H1 (cell line): ENCODE measurements at regions not wholly inside any gene's neighbourhood (a gene's known extent, or its start where the extent isn't known, plus 50 kb on each side); places are given as distances from the start of the nearest gene placed in this dataset.

Experiments
- CTCF ChIA-PET: fragments of 300-600 bp; sonication (Branson Sonifier 250); formaldehyde crosslinking; loops from one replicate; lab custom pipeline; 2021; ENCODE audit not compliant: partially characterized antibody; lab: Charles Lee
- POLR2A ChIA-PET: fragments of 300-600 bp; sonication (Branson Sonifier 250); formaldehyde crosslinking; loops from one replicate; lab custom pipeline; 2021; ENCODE audit warnings: inconsistent platforms; ENCODE audit not compliant: partially characterized antibody; lab: Charles Lee
- DNase-seq, 2 experiments: peaks; one replicate each; pipeline versions ENCODE4 v3.0.0 to v3.0.0-alpha.2; 2010 to 2022; ENCODE audit warnings: low spot score in 2 of 2, low read depth in 1 of 2, mixed read lengths in 1 of 2
- FAIRE-seq: peaks from 2 replicates; lab custom pipeline; 2011; peaks lifted over from hg19 to GRCh38; lab: Jason Lieb, UNC
- H2AFZ ChIP-seq: 2 replicates; pipeline ENCODE4 v1.8.1; 2012; ENCODE audit warnings: low read length, inconsistent platforms
- H2AK5ac ChIP-seq: 2 replicates; pipeline ENCODE4 v1.6.1; 2013; ENCODE audit warnings: low read depth, low read length
- H2BK120ac ChIP-seq: replicated peaks from 2 replicates; pipeline ENCODE3; 2013; ENCODE audit warnings: low read depth, low read length, inconsistent platforms
- H2BK12ac ChIP-seq: 2 replicates; pipeline ENCODE4 v1.6.1; 2013; ENCODE audit warnings: low read depth, low read length
- H2BK15ac ChIP-seq: 2 replicates; pipeline ENCODE4 v1.6.1; 2013; ENCODE audit warnings: low read length
- H2BK20ac ChIP-seq: 2 replicates; pipeline ENCODE4 v1.6.1; 2013; ENCODE audit warnings: low read length
- H2BK5ac ChIP-seq: 2 replicates; pipeline ENCODE4 v1.6.1; 2013; ENCODE audit warnings: low read depth, low read length
- H3K14ac ChIP-seq: 2 replicates; pipeline ENCODE4 v1.6.1; 2013; ENCODE audit warnings: inconsistent platforms; ENCODE audit not compliant: insufficient read length
- H3K18ac ChIP-seq: 2 replicates; pipeline ENCODE4 v1.6.1; 2013; ENCODE audit warnings: low read length; ENCODE audit errors: extremely low read depth
- H3K23ac ChIP-seq: 2 replicates; pipeline ENCODE4 v1.6.1; 2013; ENCODE audit warnings: inconsistent platforms; ENCODE audit not compliant: insufficient read length
- H3K23me2 ChIP-seq: 2 replicates; pipeline ENCODE4 v1.6.1; 2013; ENCODE audit warnings: low read depth, low read length
- H3K27ac ChIP-seq: 2 replicates; pipeline ENCODE4 v1.6.1; 2011; ENCODE audit warnings: low read depth, low read length, inconsistent platforms
- H3K27me3 ChIP-seq, 4 experiments: replicated peaks in 1 of 4; 1 replicate in 1 of 4; 2 replicates in 3 of 4; pipeline versions ENCODE4 v1.6.1 to v1.8.1; 2011 to 2013; ENCODE audit warnings: low read length in 3 of 4, mild to moderate bottlenecking in 3 of 4, inconsistent platforms in 2 of 4, mixed read lengths in 2 of 4, moderate library complexity in 1 of 4; ENCODE audit not compliant: control insufficient read depth in 3 of 4, insufficient read depth in 3 of 4; ENCODE audit errors: extremely low read depth in 1 of 4
- H3K36me3 ChIP-seq, 4 experiments: 2 replicates each; pipeline versions ENCODE4 v1.6.1 to v1.8.1; 2011 to 2013; ENCODE audit warnings: mild to moderate bottlenecking in 4 of 4, low read length in 3 of 4, moderate library complexity in 2 of 4, control low read depth in 1 of 4, inconsistent platforms in 1 of 4; ENCODE audit not compliant: insufficient read depth in 4 of 4, control insufficient read depth in 2 of 4
- H3K4ac ChIP-seq: replicated peaks from 2 replicates; pipeline ENCODE3; 2013; ENCODE audit warnings: low read length, low read depth, mixed read lengths, inconsistent platforms; ENCODE audit not compliant: insufficient read length
- H3K4me1 ChIP-seq, 4 experiments: replicated peaks in 1 of 4; 1 replicate in 1 of 4; 2 replicates in 3 of 4; pipeline versions ENCODE4 v1.6.1 to v1.8.1; 2011 to 2013; ENCODE audit warnings: low read length in 3 of 4, inconsistent platforms in 2 of 4, mixed read lengths in 1 of 4; ENCODE audit not compliant: insufficient read depth in 4 of 4, control insufficient read depth in 3 of 4
- H3K4me2 ChIP-seq, 2 experiments: 2 replicates each; pipeline versions ENCODE4 v1.6.1 to v1.8.1; 2011 to 2013; ENCODE audit warnings: low read depth in 2 of 2, low read length in 2 of 2, control low read depth in 1 of 2, inconsistent platforms in 1 of 2, mild to moderate bottlenecking in 1 of 2; ENCODE audit not compliant: insufficient read depth in 1 of 2
- H3K4me3 ChIP-seq, 4 experiments: fragments of 200-600, 300-600 bp in 1 of 4; sonication (generic), shearing (Covaris generic), sonication (Bioruptor Twin) in 1 of 4; 2 replicates each; pipeline versions ENCODE4 v1.5.1 to v1.8.1; 2011 to 2016; ENCODE audit warnings: low read length in 4 of 4, low read depth in 3 of 4, control low read depth in 2 of 4, inconsistent platforms in 2 of 4, mild to moderate bottlenecking in 2 of 4, mixed read lengths in 1 of 4, moderate library complexity in 1 of 4; ENCODE audit not compliant: insufficient read depth in 2 of 4; ENCODE audit errors: extremely low read depth in 1 of 4
- H3K56ac ChIP-seq: replicated peaks from 2 replicates; pipeline ENCODE3; 2013; ENCODE audit warnings: low read depth, mild to moderate bottlenecking, mixed read lengths, low read length, inconsistent platforms; ENCODE audit not compliant: insufficient read length
- H3K79me1 ChIP-seq: 2 replicates; pipeline ENCODE4 v1.6.1; 2013; ENCODE audit warnings: low read depth, low read length, control low read depth
- H3K79me2 ChIP-seq, 2 experiments: 2 replicates each; pipeline versions ENCODE4 v1.6.1 to v1.8.1; 2012 to 2013; ENCODE audit warnings: low read length in 2 of 2, mild to moderate bottlenecking in 2 of 2, inconsistent platforms in 1 of 2; ENCODE audit not compliant: insufficient read depth in 2 of 2, control insufficient read depth in 1 of 2
- H3K9ac ChIP-seq, 4 experiments: replicated peaks in 1 of 4; 1 replicate in 1 of 4; 2 replicates in 3 of 4; pipeline versions ENCODE4 v1.6.1 to v1.8.1; 2011 to 2013; ENCODE audit warnings: low read depth in 3 of 4, low read length in 3 of 4, control low read depth in 2 of 4, mild to moderate bottlenecking in 2 of 4, moderate library complexity in 2 of 4, inconsistent platforms in 1 of 4; ENCODE audit errors: extremely low read depth in 1 of 4
- H3K9me3 ChIP-seq, 2 experiments: 2 replicates each; pipeline versions ENCODE4 v1.6.1 to v1.8.1; 2012 to 2013; ENCODE audit warnings: mild to moderate bottlenecking in 2 of 2, moderate library complexity in 2 of 2, control low read depth in 1 of 2, inconsistent platforms in 1 of 2, low read depth in 1 of 2, low read length in 1 of 2, mixed read lengths in 1 of 2; ENCODE audit not compliant: insufficient read depth in 2 of 2
- H4K20me1 ChIP-seq, 2 experiments: replicated peaks in 1 of 2; 2 replicates each; pipeline versions ENCODE3 to v1.8.1; 2011 to 2013; ENCODE audit warnings: inconsistent platforms in 2 of 2, low read length in 2 of 2, mild to moderate bottlenecking in 1 of 2; ENCODE audit not compliant: insufficient read depth in 2 of 2, control insufficient read depth in 1 of 2
- H4K5ac ChIP-seq: 2 replicates; pipeline ENCODE4 v1.6.1; 2013; ENCODE audit warnings: low read length, low read depth, mixed read lengths, inconsistent platforms; ENCODE audit not compliant: insufficient read length
- H4K8ac ChIP-seq: 2 replicates; pipeline ENCODE4 v1.8.0; 2013; ENCODE audit warnings: mild to moderate bottlenecking, moderate library complexity, low read length, inconsistent platforms; ENCODE audit not compliant: insufficient read depth; ENCODE audit errors: extremely low read depth
- H4K91ac ChIP-seq: replicated peaks from 2 replicates; pipeline ENCODE3; 2013; ENCODE audit warnings: low read length, mixed read lengths, inconsistent platforms; ENCODE audit not compliant: insufficient read length
- BACH1 ChIP-seq: IDR thresholded peaks from 2 replicates; pipeline ENCODE4 v1.6.1; 2012; ENCODE audit warnings: low read length, improper control_type of control experiment
- CHD1 ChIP-seq: IDR thresholded peaks from 2 replicates; pipeline ENCODE4 v1.6.1; 2012; ENCODE audit warnings: low read depth, low read length, improper control_type of control experiment
- CHD2 ChIP-seq: IDR thresholded peaks from 2 replicates; pipeline ENCODE4 v1.6.1; 2012; ENCODE audit warnings: low read length, improper control_type of control experiment
- CREB1 ChIP-seq: IDR thresholded peaks from 2 replicates; pipeline ENCODE4 v1.6.1; 2012; ENCODE audit warnings: inconsistent platforms
- GTF2F1 ChIP-seq: IDR thresholded peaks from 2 replicates; pipeline ENCODE4 v1.6.1; 2012; ENCODE audit warnings: low read depth, low read length, improper control_type of control experiment, borderline replicate concordance
- HDAC2 ChIP-seq, 2 experiments: fragments of 300-600 bp in 1 of 2; sonication (generic) in 1 of 2; IDR thresholded peaks; 2 replicates each; pipeline ENCODE4 v1.6.1; 2011 to 2012; ENCODE audit warnings: low read depth in 2 of 2, low read length in 2 of 2, mild to moderate bottlenecking in 2 of 2, moderate library complexity in 2 of 2, borderline replicate concordance in 1 of 2, inconsistent platforms in 1 of 2
- KDM1A ChIP-seq: fragments of 200-600, 300-600 bp; sonication (generic); IDR thresholded peaks from 2 replicates; pipeline ENCODE4 v1.7.1; 2016; ENCODE audit warnings: mild to moderate bottlenecking, low read length, borderline replicate concordance
- NRF1 ChIP-seq: IDR thresholded peaks from 2 replicates; pipeline ENCODE4 v1.6.1; 2011; ENCODE audit warnings: mild to moderate bottlenecking, low read depth, low read length, improper control_type of control experiment
- POLR2AphosphoS5 ChIP-seq: IDR thresholded peaks from 2 replicates; pipeline ENCODE4 v1.6.1; 2011; ENCODE audit warnings: low read depth, low read length
- POU5F1 ChIP-seq: IDR thresholded peaks from 2 replicates; pipeline ENCODE4 v1.6.1; 2011; ENCODE audit warnings: low read depth, mild to moderate bottlenecking, low read length, moderate library complexity
- SRF ChIP-seq: IDR thresholded peaks from 2 replicates; pipeline ENCODE4 v1.6.1; 2011; ENCODE audit warnings: mild to moderate bottlenecking, low read depth, low read length, moderate library complexity
- TAF1 ChIP-seq: IDR thresholded peaks from 2 replicates; pipeline ENCODE4 v1.6.1; 2011; ENCODE audit warnings: mild to moderate bottlenecking, low read depth, low read length
- WGBS, 2 experiments: shearing (Covaris generic) in 1 of 2; methylation state at CpG; one replicate each; pipeline versions ENCODE4 v1.1.6 to v1.1.7; 2013 to 2015; ENCODE audit warnings: low lambda C conversion rate in 2 of 2, mixed read lengths in 2 of 2, inconsistent platforms in 1 of 2, low coverage in 1 of 2, missing lambda C conversion rate in 1 of 2; ENCODE audit not compliant: insufficient replicate concordance in 2 of 2, insufficient coverage in 1 of 2, insufficient read length in 1 of 2; ENCODE audit errors: extremely low coverage in 1 of 2, missing lambda C conversion rate in 1 of 2; 5-methylcytosine and 5-hydroxymethylcytosine counted together
- TF ChIP-seq, protein P1 (sequence below), 3 experiments: IDR thresholded peaks; 1 replicate in 2 of 3; 2 replicates in 1 of 3; pipeline versions ENCODE4 v1.5.1 to v1.6.1; 2011; ENCODE audit warnings: low read length in 3 of 3, mild to moderate bottlenecking in 3 of 3, inconsistent platforms in 2 of 3, low read depth in 1 of 3, moderate library complexity in 1 of 3; ENCODE audit not compliant: insufficient read depth in 1 of 3; ENCODE audit errors: control extremely low read depth in 1 of 3

DNA sequence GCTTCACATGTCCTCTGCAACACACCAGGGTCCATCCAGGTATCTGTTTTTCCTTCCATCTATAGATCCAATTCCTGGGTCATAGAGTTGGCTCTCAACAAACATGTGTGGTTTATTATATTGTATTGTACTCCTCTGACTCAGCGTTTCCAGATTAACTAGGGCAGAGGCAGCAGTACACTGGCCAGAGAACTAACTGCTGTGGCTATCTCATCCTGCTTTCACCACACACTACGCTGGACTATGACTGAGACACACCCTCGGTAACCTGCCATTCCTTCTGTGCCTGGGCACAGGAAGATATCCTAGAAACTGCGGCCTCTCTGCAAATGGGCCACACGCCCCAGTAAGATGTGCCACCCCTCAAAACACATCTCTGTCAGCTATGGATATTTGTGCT is 159.8 kb upstream of the STK17B start:
- Histone ChIP-seq H2BK20ac (no peak overlapping the region), H3K4me3 (no peak overlapping the region), H3K79me1 (no peaks in the 10 kb centered on the region), H3K4me1 (no peaks in the 10 kb centered on the region), H3K4me2 (no peak overlapping the region), H2BK12ac (no peak overlapping the region), H2BK15ac (no peak overlapping the region), H4K91ac (no peak overlapping the region), H3K14ac (no peak overlapping the region), H3K9me3 (no peaks in the 10 kb centered on the region), H2BK5ac (no peak overlapping the region), H4K20me1 (no peaks in the 10 kb centered on the region), H4K8ac (0 out of 2 replicates have a peak overlapping the region, but pooled peaks have one; percentile 42), H2BK120ac (no peak overlapping the region), H3K18ac (no peak overlapping the region), H3K4ac (no peak overlapping the region), H3K27ac (no peak overlapping the region), H2AK5ac (no peak overlapping the region), H4K5ac (no peak overlapping the region), H2AFZ (no peak overlapping the region), H3K36me3 (no peaks in the 10 kb centered on the region), H3K9ac (no peak overlapping the region), H3K23ac (no peak overlapping the region), H3K56ac (no peak overlapping the region), H3K23me2 (no peaks in the 10 kb centered on the region), H3K79me2 (no peaks in the 10 kb centered on the region), H3K27me3 (no peaks in the 10 kb centered on the region)
- ChIA-PET POLR2A (no interaction called here), CTCF (interaction anchor here (1.0 to 1.6 kb wide), 3 partner anchors 9 to 252 kb away, joined by 3 to 4 read pairs (median 3); no protein-coding TSS in a partner anchor)
- FAIRE-seq = no peak
- 76% methylated on average over 5 of the region's 5 CpGs; no CpG with 5 or more reads in 1 of the 2 experiments for WGBS, 2 experiments
- DNase-seq = no peak
- no peak for TF ChIP-seq TAF1
- TF ChIP-seq HDAC2 (IDR thresholded peaks at IDR 0.05; ENCODE audit: borderline replicate concordance in 1 of 2, low read depth in 2 of 2, low read length in 2 of 2) = no peak
- no peak for TF ChIP-seq POU5F1
- TF ChIP-seq CHD1 = no peak
- TF ChIP-seq, protein P1, sequence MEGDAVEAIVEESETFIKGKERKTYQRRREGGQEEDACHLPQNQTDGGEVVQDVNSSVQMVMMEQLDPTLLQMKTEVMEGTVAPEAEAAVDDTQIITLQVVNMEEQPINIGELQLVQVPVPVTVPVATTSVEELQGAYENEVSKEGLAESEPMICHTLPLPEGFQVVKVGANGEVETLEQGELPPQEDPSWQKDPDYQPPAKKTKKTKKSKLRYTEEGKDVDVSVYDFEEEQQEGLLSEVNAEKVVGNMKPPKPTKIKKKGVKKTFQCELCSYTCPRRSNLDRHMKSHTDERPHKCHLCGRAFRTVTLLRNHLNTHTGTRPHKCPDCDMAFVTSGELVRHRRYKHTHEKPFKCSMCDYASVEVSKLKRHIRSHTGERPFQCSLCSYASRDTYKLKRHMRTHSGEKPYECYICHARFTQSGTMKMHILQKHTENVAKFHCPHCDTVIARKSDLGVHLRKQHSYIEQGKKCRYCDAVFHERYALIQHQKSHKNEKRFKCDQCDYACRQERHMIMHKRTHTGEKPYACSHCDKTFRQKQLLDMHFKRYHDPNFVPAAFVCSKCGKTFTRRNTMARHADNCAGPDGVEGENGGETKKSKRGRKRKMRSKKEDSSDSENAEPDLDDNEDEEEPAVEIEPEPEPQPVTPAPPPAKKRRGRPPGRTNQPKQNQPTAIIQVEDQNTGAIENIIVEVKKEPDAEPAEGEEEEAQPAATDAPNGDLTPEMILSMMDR (IDR thresholded peaks at IDR 0.05; ENCODE audit: control extremely low read depth in 1 of 3, insufficient read depth in 1 of 3, low read depth in 1 of 3, low read length in 3 of 3) = no peak
- TF ChIP-seq CREB1 = no peak
- TF ChIP-seq GTF2F1 = no peak
- TF ChIP-seq BACH1 = no peak
- no peak for TF ChIP-seq SRF
- TF ChIP-seq NRF1 = no peak
- TF ChIP-seq POLR2AphosphoS5 = no peak
- TF ChIP-seq CHD2 = no peak
- TF ChIP-seq KDM1A = no peak
